Ovary (tissue), 7 donors: ENCODE measurements at regions not wholly inside any gene's neighbourhood (a gene's known extent, or its start where the extent isn't known, plus 50 kb on each side); places are given as distances from the start of the nearest gene placed in this dataset.

Experiments
- DNase-seq, 5 donors: peaks; one replicate each; pipeline ENCODE4 v3.0.0-alpha.2; 2019 to 2020
- H3K27ac ChIP-seq, 2 donors: fragments of 200-600 bp; one replicate each; pipeline versions ENCODE4 v1.5.1 to v1.8.0; 2019 to 2022
- H3K27me3 ChIP-seq: fragments of 200-600 bp; one replicate; pipeline ENCODE4 v1.8.0; 2022
- H3K36me3 ChIP-seq: fragments of 200-600 bp; sonication (generic); one replicate; pipeline ENCODE4 v1.5.1; 2019
- H3K4me1 ChIP-seq: one replicate; pipeline ENCODE4 v1.8.1; 2013; ENCODE audit warnings: mild to moderate bottlenecking, moderate library complexity; ENCODE audit not compliant: insufficient read depth
- H3K4me3 ChIP-seq: fragments of 200-600 bp; sonication (generic); one replicate; pipeline ENCODE4 v1.5.1; 2017
- H3K9me3 ChIP-seq, 2 donors: fragments of 200-600 bp in 1 of 2; sonication (generic) in 1 of 2; one replicate each; pipeline versions ENCODE4 v1.5.1 to v1.8.1; 2013 to 2019; ENCODE audit warnings: mild to moderate bottlenecking in 1 of 2, moderate library complexity in 1 of 2
- CTCF ChIP-seq, 3 donors: fragments of 450-650 bp in 2 of 3; fragments of 200-600 bp in 1 of 3; IDR thresholded peaks; one replicate each; pipeline versions ENCODE4 v1.5.1 to v1.8.0; 2016 to 2022; ENCODE audit warnings: antibody characterized with exemption in 3 of 3, mild to moderate bottlenecking in 1 of 3
- EP300 ChIP-seq: sonication (generic); formaldehyde crosslinking; IDR thresholded peaks from one replicate; pipeline ENCODE4 v1.6.1; 2017; ENCODE audit warnings: antibody characterized with exemption
- POLR2A ChIP-seq: fragments of 450-650 bp; IDR thresholded peaks from one replicate; pipeline ENCODE4 v1.6.1; 2017; ENCODE audit warnings: antibody characterized with exemption, mild to moderate bottlenecking, moderate library complexity
- WGBS, 3 donors: extraction: QIAGEN DNeasy Blood & Tissue Kit in 1 of 3; methylation state at CpG; one replicate each; pipeline versions ENCODE4 v1.1.5 to v1.1.7; 2013 to 2017; 5-methylcytosine and 5-hydroxymethylcytosine counted together
- intact Hi-C, 4 donors: fragments of 100-400 bp; cut with DNase I; formaldehyde crosslinking; loops; one replicate each; pipeline versions ENCODE4 v1.11.0 to v1.15.1; 2022 to 2023
- donor health status: DM: no; HTN: no; CAD: no; lungs with moderate emphysema.
- donor health status: DM: no; HTN: no; CAD: no.
- donor health status: Bipolar disorder and iron deficiency.
- donor health status: DM: no; HTN: no; CAD: no.
- donor health status: DM: yes; HTN: yes; CAD: no.

GRCh38 chr3:99355465-99355864 is 282.9 kb upstream of the COL8A1 start:
- H3K4me3 ChIP-seq: no peak overlapping the region
- TF ChIP-seq CTCF (IDR thresholded peaks at IDR 0.05) (no peak), EP300 (no peak), POLR2A (no peak)
- DNase-seq: no peak
- H3K36me3 ChIP-seq: no peaks in the 10 kb centered on the region
- 89 to 97% (median 89%) methylated on average over 2 of the region's 2 CpGs for WGBS, 3 donors
- no peaks in the 10 kb centered on the region for H3K9me3 ChIP-seq
- intact Hi-C loops: no loop called here
- H3K4me1 ChIP-seq: no peaks in the 10 kb centered on the region
- no peaks in the 10 kb centered on the region for H3K27me3 ChIP-seq
- no peak overlapping the region for H3K27ac ChIP-seq

- Histone ChIP-seq H3K9me3 (no peaks in the 10 kb centered on the region), H3K4me3 (no peak overlapping the region), H3K27me3 (no peaks in the 10 kb centered on the region), H3K36me3 (no peaks in the 10 kb centered on the region), H3K4me1 (no peaks in the 10 kb centered on the region), H3K27ac (no peak overlapping the region)
- 84 to 90% (median 87%) methylated on average over 3 of the region's 3 CpGs for WGBS, 3 donors
- intact Hi-C loops: no loop called here
- TF ChIP-seq CTCF (IDR thresholded peaks at IDR 0.05) (no peak), POLR2A (no peak), EP300 (no peak)
- DNase-seq: no peak
Observed at GRCh38 chr3:99352811-99353210, 285.6 kb upstream of the COL8A1 start.

- H3K4me1 ChIP-seq: no peaks in the 10 kb centered on the region
- TF ChIP-seq CTCF (IDR thresholded peaks at IDR 0.05): no peak
- no peak for TF ChIP-seq POLR2A
- no peak for TF ChIP-seq EP300
- H3K36me3 ChIP-seq: no peaks in the 10 kb centered on the region
- no peaks in the 10 kb centered on the region for H3K27me3 ChIP-seq
- H3K27ac ChIP-seq: no peak overlapping the region
- intact Hi-C loops: no loop called here
- DNase-seq: no peak
- no peak overlapping the region for H3K4me3 ChIP-seq
- no peaks in the 10 kb centered on the region for H3K9me3 ChIP-seq
- 66 to 74% (median 68%) methylated on average over 3 of the region's 3 CpGs for WGBS, 3 donors
Observed at GRCh38 chr3:99351122-99351521, 287.3 kb upstream of the COL8A1 start.

GRCh38 chr3:99348451-99348850 is 289.9 kb upstream of the COL8A1 start:
- DNase-seq: no peak
- 88 to 94% (median 88%) methylated on average over 3 of the region's 3 CpGs for WGBS, 3 donors
- Histone ChIP-seq H3K27ac (no peak overlapping the region), H3K27me3 (no peaks in the 10 kb centered on the region), H3K4me3 (no peak overlapping the region), H3K9me3 (no peaks in the 10 kb centered on the region), H3K4me1 (no peaks in the 10 kb centered on the region), H3K36me3 (no peaks in the 10 kb centered on the region)
- intact Hi-C loops: no loop called here
- TF ChIP-seq POLR2A (no peak), EP300 (no peak), CTCF (IDR thresholded peaks at IDR 0.05) (no peak)

- Histone ChIP-seq H3K36me3 (no peaks in the 10 kb centered on the region), H3K27ac (no peak overlapping the region), H3K4me3 (no peak overlapping the region), H3K9me3 (no peaks in the 10 kb centered on the region), H3K27me3 (no peaks in the 10 kb centered on the region), H3K4me1 (no peaks in the 10 kb centered on the region)
- intact Hi-C loops: no loop called here
- WGBS, 3 donors: 93 to 99% (median 98%) methylated on average over 2 of the region's 2 CpGs
- DNase-seq: no peak
- TF ChIP-seq CTCF (IDR thresholded peaks at IDR 0.05): no peak
- no peak for TF ChIP-seq EP300
- no peak for TF ChIP-seq POLR2A
Observed at GRCh38 chr3:99344216-99344615, 294.2 kb upstream of the COL8A1 start.
